GM12873 (cell line): ENCODE measurements at regions not wholly inside any gene's neighbourhood (a gene's known extent, or its start where the extent isn't known, plus 50 kb on each side); places are given as distances from the start of the nearest gene placed in this dataset.

Experiments used
- CTCF ChIP-seq: IDR thresholded peaks from 2 replicates; pipeline ENCODE4 v1.5.1; 2012; ENCODE audit warnings: low read depth, mild to moderate bottlenecking, moderate library complexity, low read length, control low read depth; ENCODE audit not compliant: insufficient read depth; ENCODE audit errors: missing control alignments

GRCh38 chr1:30473922-30474817 is 249.2 kb downstream of the MATN1 start:
- no peak for TF ChIP-seq CTCF

- TF ChIP-seq CTCF, result no peak
These were observed 250.9 kb downstream of the MATN1 start for GRCh38 chr1:30472526-30472925.

GRCh38 chr1:30472009-30472408 is 251.4 kb downstream of the MATN1 start:
- no peak for TF ChIP-seq CTCF

GRCh38 chr1:30471307-30471706 is 252.1 kb downstream of the MATN1 start:
- TF ChIP-seq CTCF, result no peak

- TF ChIP-seq CTCF, result no peak
These were observed 254.0 kb downstream of the MATN1 start for GRCh38 chr1:30469426-30469825.

GRCh38 chr1:30467101-30467500 is 256.3 kb downstream of the MATN1 start:
- no peak for TF ChIP-seq CTCF

- no peak for TF ChIP-seq CTCF
These were observed 256.8 kb downstream of the MATN1 start for GRCh38 chr1:30466610-30467009.
